IMR-90 (cell line): ENCODE measurements at regions not wholly inside any gene's neighbourhood (a gene's known extent, or its start where the extent isn't known, plus 50 kb on each side); places are given as distances from the start of the nearest gene placed in this dataset.
A peak's percentile ranks its signal among the peaks of the same experiment; 100 is the strongest.

Experiments
- ATAC-seq: fragments of 200-7000 bp; cut with Tn5 transposase; 2 replicates; pipeline ENCODE4 v1.9.1; 2020; ENCODE audit warnings: low read depth, mild to moderate bottlenecking, moderate library complexity
- BruUV-seq: library from RNA; stranded (reverse); fragments of 400-500 nt; replicated peaks from 2 replicates; lab custom pipeline; 2021; lab: Mats Ljungman, UMichigan
- CTCF ChIA-PET: fragments of 300-600 bp; formaldehyde crosslinking; extraction: SDS; loops from one replicate; lab custom pipeline; 2021; ENCODE audit warnings: antibody characterized with exemption; lab: Yijun Ruan, JAX
- POLR2A ChIA-PET: fragments of 300-600 bp; sonication (Branson Sonifier 250); formaldehyde crosslinking; loops from one replicate; lab custom pipeline; 2022; ENCODE audit warnings: antibody characterized with exemption; ENCODE audit not compliant: unreplicated experiment; lab: Charles Lee
- DNase-seq: peaks from one replicate; pipeline ENCODE4 v3.0.0; 2013
- H2AFZ ChIP-seq: replicated peaks from 2 replicates; pipeline ENCODE3; 2013; ENCODE audit warnings: low read length, mild to moderate bottlenecking; ENCODE audit not compliant: poor library complexity
- H2AK5ac ChIP-seq: 2 replicates; pipeline ENCODE4 v1.6.1; 2013; ENCODE audit warnings: low read depth, low read length, inconsistent platforms
- H2AK9ac ChIP-seq: replicated peaks from 2 replicates; pipeline ENCODE3; 2013; ENCODE audit warnings: mild to moderate bottlenecking, low read depth, low read length, moderate library complexity; ENCODE audit not compliant: poor library complexity
- H2BK120ac ChIP-seq: 2 replicates; pipeline ENCODE4 v1.6.1; 2013; ENCODE audit warnings: low read depth, low read length, inconsistent platforms
- H2BK15ac ChIP-seq: 3 replicates; pipeline ENCODE4 v1.6.1; 2013; ENCODE audit warnings: low read depth, low read length, inconsistent platforms
- H2BK20ac ChIP-seq: 2 replicates; pipeline ENCODE4 v1.6.1; 2013; ENCODE audit warnings: low read depth, mild to moderate bottlenecking, inconsistent platforms, low read length, moderate library complexity
- H2BK5ac ChIP-seq: 2 replicates; pipeline ENCODE4 v1.6.1; 2013; ENCODE audit warnings: mild to moderate bottlenecking, low read depth, low read length, inconsistent platforms; ENCODE audit not compliant: poor library complexity, severe bottlenecking
- H3K14ac ChIP-seq: replicated peaks from 2 replicates; pipeline ENCODE4 v1.6.1; 2013; ENCODE audit warnings: low read depth, low read length, inconsistent platforms
- H3K18ac ChIP-seq: 2 replicates; pipeline ENCODE4 v1.6.1; 2013; ENCODE audit warnings: low read depth, low read length, control low read depth
- H3K23ac ChIP-seq: 2 replicates; pipeline ENCODE4 v1.6.1; 2013; ENCODE audit warnings: low read depth, low read length, inconsistent platforms
- H3K27ac ChIP-seq: 2 replicates; pipeline ENCODE4 v1.5.1; 2013; ENCODE audit warnings: mild to moderate bottlenecking, control low read depth, low read length; ENCODE audit not compliant: insufficient read depth
- H3K27me3 ChIP-seq: 2 replicates; pipeline ENCODE4 v1.6.1; 2013; ENCODE audit warnings: low read length; ENCODE audit not compliant: control insufficient read depth, insufficient read depth
- H3K36me3 ChIP-seq: 2 replicates; pipeline ENCODE4 v1.6.1; 2013; ENCODE audit warnings: low read length, mixed read lengths; ENCODE audit not compliant: control insufficient read depth, insufficient read depth
- H3K4ac ChIP-seq: 2 replicates; pipeline ENCODE4 v1.6.1; 2013; ENCODE audit warnings: low read depth, low read length, inconsistent platforms
- H3K4me1 ChIP-seq: 2 replicates; pipeline ENCODE4 v1.6.1; 2013; ENCODE audit warnings: low read length, mixed read lengths; ENCODE audit not compliant: control insufficient read depth, insufficient read depth
- H3K4me2 ChIP-seq: 2 replicates; pipeline ENCODE4 v1.6.1; 2013; ENCODE audit warnings: low read depth, mild to moderate bottlenecking, control low read depth, low read length, moderate library complexity
- H3K4me3 ChIP-seq: 2 replicates; pipeline ENCODE4 v1.5.1; 2013; ENCODE audit warnings: low read depth, mild to moderate bottlenecking, control low read depth, low read length, moderate library complexity; ENCODE audit not compliant: insufficient read depth
- H3K56ac ChIP-seq: 2 replicates; pipeline ENCODE4 v1.6.1; 2013; ENCODE audit warnings: low read length, inconsistent platforms; ENCODE audit not compliant: insufficient read depth; ENCODE audit errors: extremely low read depth
- H3K79me1 ChIP-seq, 2 experiments: 2 replicates each; pipeline ENCODE4 v1.6.1; 2013; ENCODE audit warnings: low read length in 2 of 2, inconsistent platforms in 1 of 2, low read depth in 1 of 2
- H3K9ac ChIP-seq: 2 replicates; pipeline ENCODE4 v1.6.1; 2013; ENCODE audit warnings: low read depth, low read length, control low read depth
- H3K9me1 ChIP-seq: 2 replicates; pipeline ENCODE4 v1.6.1; 2013; ENCODE audit warnings: low read length, inconsistent platforms; ENCODE audit not compliant: insufficient read depth
- H3K9me3 ChIP-seq: 2 replicates; pipeline ENCODE4 v1.6.1; 2013; ENCODE audit warnings: low read length; ENCODE audit not compliant: control insufficient read depth, insufficient read depth
- H4K20me1 ChIP-seq: 2 replicates; pipeline ENCODE4 v1.6.1; 2013; ENCODE audit warnings: low read length, inconsistent platforms; ENCODE audit not compliant: insufficient read depth
- H4K5ac ChIP-seq: 2 replicates; pipeline ENCODE4 v1.6.1; 2013; ENCODE audit warnings: mild to moderate bottlenecking, low read depth, low read length, control low read depth
- H4K8ac ChIP-seq, 2 experiments: 2 replicates each; pipeline ENCODE4 v1.6.1; 2013; ENCODE audit warnings: low read depth in 2 of 2, low read length in 2 of 2, control low read depth in 1 of 2, inconsistent platforms in 1 of 2
- H4K91ac ChIP-seq: 2 replicates; pipeline ENCODE4 v1.6.1; 2013; ENCODE audit warnings: low read depth, low read length, inconsistent platforms; ENCODE audit not compliant: insufficient read depth
- CEBPB ChIP-seq: IDR thresholded peaks from 2 replicates; pipeline ENCODE4 v1.6.1; 2012; ENCODE audit warnings: low read depth, low read length, improper control_type of control experiment
- CHD1 ChIP-seq: IDR thresholded peaks from 2 replicates; pipeline ENCODE4 v1.6.1; 2012; ENCODE audit warnings: low read depth, low read length, improper control_type of control experiment
- NFE2L2 ChIP-seq: fragments of 150-350 bp; IDR thresholded peaks from 2 replicates; pipeline ENCODE4 v1.6.1; 2016; ENCODE audit warnings: low read depth, mild to moderate bottlenecking, low read length
- WGBS, 2 experiments: methylation state at CpG; one replicate each; pipeline versions ENCODE4 v1.1.5 to v1.1.7; 2013; ENCODE audit warnings: missing lambda C conversion rate in 2 of 2; ENCODE audit not compliant: insufficient read length in 1 of 2; ENCODE audit errors: extremely low coverage in 2 of 2; 5-methylcytosine and 5-hydroxymethylcytosine counted together
- dilution Hi-C: fragments of 300-500 bp; cut with HindIII; formaldehyde crosslinking; loops from one replicate; pipeline ENCODE4 v1.14.3; 2018; ENCODE audit warnings: low sequenced_read_pairs; ENCODE audit not compliant: unreplicated experiment
- in situ Hi-C: fragments of 300-500 bp; cut with MboI; formaldehyde crosslinking; loops from 3 replicates; pipeline ENCODE4 v1.14.3; 2019; ENCODE audit warnings: low sequenced_read_pairs, inconsistent platforms, mixed read lengths
- intact Hi-C: fragments of 100-400 bp; cut with micrococcal nuclease; formaldehyde crosslinking; loops from 2 replicates; pipeline ENCODE4 v1.10.0; 2022

DNA sequence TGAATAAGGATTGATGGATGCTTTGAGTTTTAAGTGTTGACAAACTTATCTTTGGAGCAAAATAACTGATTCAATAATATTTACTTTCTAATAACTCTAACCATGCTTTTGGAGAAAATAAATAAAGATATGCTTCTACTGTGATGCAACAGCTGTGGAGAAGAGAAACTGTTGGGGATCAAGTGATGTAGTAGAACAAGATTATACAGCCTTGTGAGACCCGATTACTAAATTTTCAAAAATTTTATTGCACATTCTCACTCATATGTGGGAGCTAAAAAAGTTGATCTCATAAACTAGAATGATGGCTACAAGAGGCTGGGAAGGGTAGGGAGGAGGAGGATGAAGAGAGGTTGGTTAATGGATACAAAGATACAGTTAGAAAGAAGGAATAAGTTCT is 85.5 kb upstream of the OXGR1 start:
- Histone ChIP-seq H3K27me3 (peaks cover 9% of the 10 kb centered on the region), H3K4me3 (no peak overlapping the region), H3K23ac (no peak overlapping the region), H2AK9ac (no peak overlapping the region), H4K8ac (no peak overlapping the region), H3K27ac (no peak overlapping the region), H2BK20ac (no peak overlapping the region), H3K9me3 (no peaks in the 10 kb centered on the region), H2BK15ac (no peak overlapping the region), H2AK5ac (no peak overlapping the region), H3K4me1 (no peaks in the 10 kb centered on the region), H3K56ac (no peak overlapping the region), H3K4ac (no peak overlapping the region), H4K91ac (no peak overlapping the region), H3K9me1 (no peaks in the 10 kb centered on the region), H3K18ac (no peak overlapping the region), H3K9ac (no peak overlapping the region), H3K4me2 (no peak overlapping the region), H3K79me1 (no peaks in the 10 kb centered on the region), H4K5ac (no peak overlapping the region), H4K20me1 (no peaks in the 10 kb centered on the region), H2BK5ac (no peak overlapping the region), H3K14ac (no peak overlapping the region), H2BK120ac (no peak overlapping the region), H3K36me3 (no peaks in the 10 kb centered on the region), H2AFZ (no peak overlapping the region)
- DNase-seq (no peak), ATAC-seq (no peak; the same call in 1 of the 2 replicates)
- dilution Hi-C loops, result no loop called here
- CTCF ChIA-PET, result no interaction called here
- TF ChIP-seq NFE2L2, result no peak
- no peak for TF ChIP-seq CHD1
- TF ChIP-seq CEBPB, result 0 out of 2 replicates have a peak, but pooled peaks have one; percentile 9
- no CpG with 5 or more reads among the region's 1 CpG for WGBS, 2 experiments
- POLR2A ChIA-PET, result no interaction called here
- intact Hi-C loops, result no loop called here
- in situ Hi-C loops, result no loop called here
- BruUV-seq, result no TSS peak
